Cardiac muscle cell (in vitro differentiated cells and primary cell): ENCODE measurements at regions not wholly inside any gene's neighbourhood (a gene's known extent, or its start where the extent isn't known, plus 50 kb on each side); places are given as distances from the start of the nearest gene placed in this dataset.

Source experiments
- DNase-seq, 2 donors: peaks; one replicate each; pipeline versions ENCODE4 v3.0.0 to v3.0.0-alpha.2; 2010 to 2017; ENCODE audit warnings: low read depth in 1 of 2, low spot score in 1 of 2
- H3K27ac ChIP-seq: fragments of 200-600 bp; sonication (generic); 2 replicates; pipeline ENCODE4 v1.5.1; 2016
- H3K27me3 ChIP-seq: fragments of 200-600 bp; sonication (generic); 2 replicates; pipeline ENCODE4 v1.6.0; 2016; ENCODE audit warnings: control low read depth
- H3K36me3 ChIP-seq: fragments of 200-600 bp; sonication (generic); 2 replicates; pipeline ENCODE4 v1.5.1; 2016; ENCODE audit warnings: control low read depth
- H3K4me1 ChIP-seq: fragments of 200-600 bp; sonication (generic); 2 replicates; pipeline ENCODE4 v1.8.1; 2017; ENCODE audit warnings: low read depth, mild to moderate bottlenecking, mixed run types
- H3K4me3 ChIP-seq: fragments of 200-600 bp; sonication (generic); 2 replicates; pipeline ENCODE4 v1.5.1; 2016; ENCODE audit warnings: mild to moderate bottlenecking
- H3K9me3 ChIP-seq: fragments of 200-600 bp; sonication (generic); 2 replicates; pipeline ENCODE4 v1.5.1; 2017; ENCODE audit warnings: low read depth, mild to moderate bottlenecking, control low read depth
- CTCF ChIP-seq: IDR thresholded peaks from 2 replicates; pipeline ENCODE4 v1.5.1; 2012; ENCODE audit warnings: low read depth, mild to moderate bottlenecking, low read length

- no peaks in the 10 kb centered on the region for H3K4me1 ChIP-seq
- H3K9me3 ChIP-seq: no peaks in the 10 kb centered on the region
- no peak overlapping the region for H3K27ac ChIP-seq
- H3K27me3 ChIP-seq: no peaks in the 10 kb centered on the region
- no peak for DNase-seq
- no peaks in the 10 kb centered on the region for H3K36me3 ChIP-seq
- no peak for TF ChIP-seq CTCF
- H3K4me3 ChIP-seq: no peak overlapping the region
Measured at GRCh38 chr17:69801368-69801767, 273.7 kb upstream of the KCNJ16 start.

DNA sequence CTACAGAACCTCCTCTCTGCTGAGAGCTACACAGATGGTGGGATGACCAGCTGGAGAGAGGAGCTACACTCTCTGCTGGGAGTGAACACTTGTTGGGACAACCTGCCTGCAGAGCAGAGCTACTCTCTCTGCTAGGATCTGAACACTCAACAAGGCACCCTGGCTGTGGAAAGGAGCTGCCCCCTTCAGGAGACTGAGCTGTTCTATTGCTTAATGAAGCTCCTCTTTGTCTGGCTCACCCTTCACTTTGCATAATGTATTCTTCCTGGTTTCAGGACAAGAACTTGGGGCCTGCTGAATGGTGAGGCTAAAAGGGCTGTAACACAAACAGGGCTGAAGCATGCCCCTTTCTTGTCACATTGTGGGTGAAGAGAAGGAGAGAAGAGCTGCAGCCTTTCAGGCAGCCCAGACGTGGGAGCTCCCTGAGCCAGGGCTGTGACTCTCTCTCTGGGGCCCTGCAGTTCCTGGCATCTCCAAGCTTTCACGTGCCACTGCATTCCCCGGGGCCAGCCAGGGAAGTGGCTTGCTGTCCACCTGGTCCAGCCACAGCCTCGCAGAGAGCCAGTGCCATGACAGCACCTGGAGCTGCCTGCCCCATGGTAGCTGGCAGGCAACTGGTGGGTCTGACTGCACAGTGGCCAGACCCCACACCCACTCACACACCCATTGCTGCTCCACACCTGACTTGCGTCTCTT, 272.8 kb upstream of the KCNJ16 start:
- Histone ChIP-seq H3K4me1 (no peaks in the 10 kb centered on the region), H3K4me3 (no peak overlapping the region), H3K27ac (no peak overlapping the region), H3K9me3 (no peaks in the 10 kb centered on the region), H3K27me3 (no peaks in the 10 kb centered on the region), H3K36me3 (no peaks in the 10 kb centered on the region)
- no peak for DNase-seq
- TF ChIP-seq CTCF: no peak

DNA sequence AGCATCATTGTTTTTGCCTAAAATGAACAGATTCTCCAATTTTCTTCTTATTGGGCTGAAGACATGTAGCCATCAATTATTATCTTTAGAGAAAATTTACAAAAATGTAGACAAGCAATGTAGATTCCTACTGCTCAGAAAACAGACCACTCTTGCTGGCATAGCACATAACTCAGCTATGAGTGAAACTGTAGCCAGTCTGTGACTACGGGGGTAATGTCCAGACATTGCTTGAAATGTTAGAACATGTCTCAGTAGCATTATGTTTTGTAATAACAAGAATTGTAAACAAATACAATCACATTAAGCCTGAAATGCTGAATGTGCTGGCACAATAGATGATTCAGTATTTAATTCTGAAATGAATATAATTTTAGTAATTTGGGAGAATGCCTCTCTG, 265.7 kb upstream of the KCNJ16 start:
- Histone ChIP-seq H3K4me1 (no peaks in the 10 kb centered on the region), H3K4me3 (no peak overlapping the region), H3K27ac (no peak overlapping the region), H3K36me3 (no peaks in the 10 kb centered on the region), H3K27me3 (no peaks in the 10 kb centered on the region), H3K9me3 (no peaks in the 10 kb centered on the region)
- no peak for DNase-seq
- TF ChIP-seq CTCF: no peak

DNA sequence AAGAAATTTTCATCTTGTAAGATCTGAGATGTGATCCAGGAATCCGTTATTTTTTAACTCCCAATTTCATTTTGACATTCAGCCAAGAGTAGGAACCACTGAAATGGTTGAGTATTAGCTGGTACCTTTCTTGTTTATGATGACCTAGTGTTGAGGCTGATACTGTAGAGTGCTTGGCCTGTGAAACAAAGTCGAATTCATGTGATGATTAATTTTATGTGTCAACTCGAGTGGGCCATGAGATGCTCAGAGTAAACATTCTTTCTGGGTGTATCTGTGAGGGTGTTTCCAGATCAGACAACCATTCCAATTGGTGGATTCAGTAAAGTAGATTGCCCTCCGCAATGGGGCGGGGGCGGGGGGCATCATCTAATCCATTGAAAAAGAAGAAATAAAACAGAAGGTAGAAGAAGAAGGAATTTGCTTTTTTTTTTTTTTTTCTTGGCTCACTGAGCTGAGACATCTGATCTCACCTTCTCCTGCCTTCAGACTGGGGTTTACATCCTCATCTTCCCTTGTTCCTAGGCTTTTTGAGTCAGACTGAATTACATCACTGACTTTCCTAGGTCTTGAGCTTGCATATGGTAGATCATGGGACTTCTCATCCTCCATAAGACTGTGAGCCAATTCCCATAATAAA, 264.6 kb upstream of the KCNJ16 start:
- DNase-seq: no peak
- H3K9me3 ChIP-seq: no peaks in the 10 kb centered on the region
- no peak for TF ChIP-seq CTCF
- no peak overlapping the region for H3K27ac ChIP-seq
- no peak overlapping the region for H3K4me3 ChIP-seq
- H3K36me3 ChIP-seq: no peaks in the 10 kb centered on the region
- H3K4me1 ChIP-seq: no peaks in the 10 kb centered on the region
- no peaks in the 10 kb centered on the region for H3K27me3 ChIP-seq

GRCh38 chr17:69812240-69812837, 262.7 kb upstream of the KCNJ16 start:
- no peak for DNase-seq
- H3K4me3 ChIP-seq: no peak overlapping the region
- no peaks in the 10 kb centered on the region for H3K9me3 ChIP-seq
- H3K27ac ChIP-seq: no peak overlapping the region
- TF ChIP-seq CTCF: no peak
- no peaks in the 10 kb centered on the region for H3K36me3 ChIP-seq
- no peaks in the 10 kb centered on the region for H3K4me1 ChIP-seq
- no peaks in the 10 kb centered on the region for H3K27me3 ChIP-seq
